ENCODE measurements at regions not wholly inside any gene's neighbourhood (a gene's known extent, or its start where the extent isn't known, plus 50 kb on each side); places are given as distances from the start of the nearest gene placed in this dataset.

DNA sequence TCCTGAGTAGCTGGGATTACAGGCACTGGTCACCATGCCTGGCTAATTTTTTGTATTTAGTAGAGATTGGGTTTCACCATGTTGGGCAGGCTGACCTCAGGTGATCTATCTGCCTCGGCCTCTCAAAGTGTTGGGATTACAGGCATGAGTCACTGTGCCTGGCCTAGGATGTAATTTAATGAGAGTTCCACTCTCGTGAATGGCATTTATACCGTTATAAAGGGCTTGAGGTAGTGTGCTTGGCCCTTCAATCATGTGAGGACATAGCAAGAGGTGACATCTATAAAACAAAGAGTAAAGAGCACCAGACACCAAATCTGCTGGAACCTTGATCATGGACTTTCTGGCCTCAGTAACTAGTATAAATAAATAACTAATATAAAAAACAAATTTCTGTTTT lies 93.5 kb upstream of the PPP1R9A start:
- DNase-seq: no peak

DNA sequence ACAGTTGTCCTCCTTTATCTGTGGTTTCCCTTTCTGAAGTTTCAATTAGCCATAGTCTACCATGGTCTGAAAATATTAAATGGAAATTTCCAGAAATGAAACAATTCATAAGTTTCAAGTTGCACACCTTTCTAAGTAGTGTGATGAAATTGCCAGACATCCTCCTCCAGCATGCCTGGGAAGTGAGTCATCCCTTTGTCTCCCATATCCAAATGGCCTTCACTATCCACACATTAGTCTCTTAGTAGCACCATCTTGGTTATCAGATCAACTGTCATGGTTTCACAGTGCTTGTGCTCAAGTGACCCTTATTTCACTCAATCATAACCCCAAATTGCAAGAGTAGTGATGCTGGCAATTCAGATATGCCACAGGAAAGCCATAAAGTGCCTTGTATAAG lies 83.4 kb upstream of the PPP1R9A start:
- DNase-seq: no peak

DNA sequence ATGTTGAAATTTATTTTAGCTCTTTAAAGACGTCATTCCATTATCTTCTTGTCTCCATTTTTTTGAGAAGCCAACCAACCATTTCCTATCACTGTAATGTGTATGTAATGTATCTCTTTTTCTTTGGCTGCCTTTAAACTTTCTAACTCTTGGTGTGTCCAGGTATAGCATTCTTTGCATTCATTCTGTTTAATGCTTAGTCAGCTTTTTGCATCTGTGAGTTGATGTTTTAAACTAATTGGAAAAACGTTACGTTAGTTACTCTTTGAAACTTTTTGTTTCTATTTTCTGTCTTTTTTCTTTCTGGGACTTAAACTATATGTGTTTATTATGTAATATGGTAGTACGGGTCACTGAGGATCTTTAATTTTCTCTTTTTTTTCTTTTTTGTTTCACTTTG lies 77.4 kb upstream of the PPP1R9A start:
- no peak for DNase-seq

DNA sequence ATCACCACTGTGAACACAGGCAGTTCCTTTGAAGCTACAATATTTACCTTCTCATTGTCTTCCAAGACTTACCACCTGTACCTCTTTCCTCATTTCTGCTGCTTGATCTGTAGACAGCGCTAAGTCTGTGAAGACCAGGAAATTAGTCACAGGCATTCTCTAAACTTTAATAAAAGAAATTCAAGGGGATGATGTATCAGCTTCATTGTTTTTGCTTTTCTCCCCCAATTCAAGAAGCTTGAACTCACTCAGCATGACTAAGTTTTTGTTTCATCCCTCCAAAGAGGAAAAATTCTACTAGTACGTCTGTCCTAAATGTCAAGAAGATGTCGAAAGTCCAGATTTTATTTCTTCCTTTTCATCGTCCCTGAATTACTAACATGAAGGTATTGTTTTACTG lies 75.3 kb upstream of the PPP1R9A start:
- no peak for DNase-seq

DNA sequence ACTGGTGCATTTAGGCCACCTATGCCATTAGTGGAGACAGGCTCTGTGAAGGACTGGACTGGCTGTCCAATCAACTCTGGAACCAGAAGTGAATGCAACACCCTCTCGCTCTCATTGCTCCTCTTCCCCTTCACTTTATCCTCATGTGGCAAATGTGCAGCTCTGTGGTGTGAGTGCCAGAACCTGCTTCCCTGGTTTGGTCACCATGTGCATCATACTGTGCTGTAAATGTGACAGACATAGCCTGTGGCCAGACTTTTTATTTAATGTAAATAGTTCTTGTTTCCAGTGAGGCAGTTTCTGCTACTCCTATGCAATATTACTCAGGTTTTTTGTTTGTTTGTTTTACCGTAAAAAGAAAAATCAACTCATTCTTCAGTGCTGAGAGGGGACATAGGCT lies 73.0 kb upstream of the PPP1R9A start:
- no peak for DNase-seq

DNA sequence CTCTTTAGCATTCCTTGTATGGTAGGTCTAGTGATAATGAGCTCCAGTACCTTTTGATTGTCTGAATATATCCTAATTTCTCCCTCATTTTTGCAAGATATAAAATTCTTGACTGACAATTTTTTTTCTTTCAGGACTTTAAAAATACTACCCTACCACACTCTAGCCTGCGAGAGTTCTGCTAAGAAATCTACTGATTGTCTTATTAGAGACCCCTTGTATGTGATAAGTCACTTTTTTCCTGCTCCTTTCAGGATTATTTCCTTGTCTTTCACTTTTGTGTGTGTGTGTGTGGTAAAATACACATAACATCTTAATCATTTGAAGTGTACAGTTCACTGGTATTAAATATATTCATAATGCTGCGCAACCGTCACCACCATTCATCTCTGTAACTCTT lies 68.7 kb upstream of the PPP1R9A start:
- DNase-seq: no peak

DNA sequence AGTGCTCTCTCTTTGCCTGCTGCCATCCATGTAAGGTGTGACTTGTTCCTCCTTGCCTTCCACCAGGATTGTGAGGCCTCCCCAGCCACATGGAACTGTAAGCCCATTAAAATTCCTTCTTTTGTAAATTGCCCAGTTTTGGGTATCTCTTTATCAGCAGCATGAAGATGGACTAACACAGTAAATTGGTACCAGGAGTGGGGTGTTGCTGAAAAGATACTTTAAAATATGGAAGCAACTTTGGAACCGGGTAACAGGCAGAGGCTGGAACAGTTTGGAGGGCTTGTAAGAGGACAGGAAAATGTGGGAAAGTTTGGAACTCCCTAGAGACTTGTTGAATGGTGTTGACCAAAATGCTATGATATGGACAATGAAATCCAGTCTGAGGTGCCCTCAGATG lies 63.8 kb upstream of the PPP1R9A start:
- DNase-seq: no peak

DNA sequence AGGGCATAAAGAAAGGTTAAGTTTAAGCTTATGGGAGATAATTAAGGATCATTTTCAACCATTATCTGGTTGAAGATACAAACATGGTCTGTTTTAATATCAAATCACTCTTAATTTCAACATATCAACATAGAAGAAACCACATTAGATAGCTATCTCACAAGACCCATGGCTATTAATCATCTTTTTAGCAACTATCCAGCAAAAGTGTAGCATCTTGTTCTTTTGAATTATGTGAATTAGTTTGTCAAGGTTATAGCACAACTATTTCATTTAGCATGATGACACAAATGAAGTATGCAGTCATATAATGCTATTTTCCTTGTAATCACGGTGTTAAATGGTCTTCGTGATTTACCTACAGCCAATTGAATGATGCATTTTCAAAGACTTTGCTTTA lies 58.9 kb upstream of the PPP1R9A start:
- DNase-seq: no peak

DNA sequence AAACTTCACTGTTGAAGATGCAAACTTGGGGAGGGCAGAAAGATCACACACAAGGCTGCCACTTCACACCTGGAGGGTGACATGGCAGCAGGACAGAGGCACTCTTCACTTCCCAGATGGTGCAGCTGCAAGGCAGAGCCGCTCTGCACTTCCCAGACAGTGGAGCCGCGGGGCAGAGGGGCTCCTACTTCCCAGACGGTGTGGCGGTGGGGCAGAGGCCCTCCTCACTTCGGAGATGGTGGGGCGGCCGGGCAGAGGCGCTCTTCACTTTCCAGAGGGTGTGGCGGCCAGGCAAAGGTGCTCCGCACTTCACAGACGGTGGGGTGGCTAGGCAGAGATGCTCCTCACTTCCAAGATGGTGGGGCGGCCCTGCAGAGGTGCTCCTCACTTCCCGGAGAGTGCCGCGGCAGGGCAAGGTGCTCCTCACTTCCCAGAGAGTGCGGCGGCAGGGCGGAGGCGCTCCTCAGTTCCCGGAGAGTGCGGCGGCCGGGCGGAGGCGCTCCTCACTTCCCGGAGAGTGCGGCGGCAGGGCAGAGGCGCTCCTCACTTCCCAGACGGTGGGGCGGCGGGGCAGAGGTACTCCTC lies 58.3 kb upstream of the PPP1R9A start:
- no peak for DNase-seq

DNA sequence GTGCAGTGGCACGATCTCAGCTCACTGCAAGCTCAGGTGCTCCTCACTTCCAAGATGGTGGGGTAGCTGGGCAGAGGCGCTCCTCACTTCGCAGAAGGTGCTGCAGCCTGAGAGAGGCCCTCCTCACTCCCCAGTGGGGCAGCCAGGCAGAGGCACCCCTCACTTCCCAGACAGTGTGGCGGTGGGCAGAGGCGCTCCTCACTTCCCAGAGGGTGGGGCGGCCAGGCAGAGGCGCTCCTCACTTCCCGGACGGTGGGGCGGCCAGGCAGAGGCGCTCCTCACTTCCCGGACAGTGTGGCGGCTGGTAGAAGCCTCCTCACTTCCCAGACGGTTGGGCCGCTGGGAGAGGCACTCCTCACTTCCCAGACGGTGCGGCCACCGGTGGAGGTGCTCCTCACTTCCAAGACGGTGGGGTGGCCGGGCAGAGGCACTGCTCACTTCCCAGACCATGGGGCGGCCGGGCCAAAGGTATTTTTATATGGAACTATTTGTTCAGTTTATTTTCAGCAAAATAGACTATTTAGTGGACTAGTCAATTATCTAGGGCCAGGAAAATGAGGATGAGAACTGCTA lies 57.7 kb upstream of the PPP1R9A start:
- no peak for DNase-seq

DNA sequence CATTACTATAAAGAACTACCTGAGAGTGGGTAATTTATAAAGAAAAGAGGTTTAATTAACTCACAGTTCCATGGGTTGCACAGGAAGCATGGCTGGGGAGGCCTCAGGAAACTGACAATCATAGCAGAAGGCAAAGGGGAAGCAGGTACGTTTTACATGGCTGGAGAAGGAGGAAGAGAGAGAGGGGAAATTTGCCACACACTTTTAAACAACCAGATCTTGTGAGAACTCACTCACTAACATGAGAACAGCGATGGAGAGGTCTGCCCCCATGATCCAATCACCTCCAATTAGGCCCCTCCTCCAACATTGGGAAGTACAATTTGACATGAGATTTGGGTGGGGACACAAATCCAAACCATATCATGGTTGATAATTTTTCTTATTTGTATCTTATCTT lies 51.8 kb upstream of the PPP1R9A start:
- DNase-seq: no peak

DNA sequence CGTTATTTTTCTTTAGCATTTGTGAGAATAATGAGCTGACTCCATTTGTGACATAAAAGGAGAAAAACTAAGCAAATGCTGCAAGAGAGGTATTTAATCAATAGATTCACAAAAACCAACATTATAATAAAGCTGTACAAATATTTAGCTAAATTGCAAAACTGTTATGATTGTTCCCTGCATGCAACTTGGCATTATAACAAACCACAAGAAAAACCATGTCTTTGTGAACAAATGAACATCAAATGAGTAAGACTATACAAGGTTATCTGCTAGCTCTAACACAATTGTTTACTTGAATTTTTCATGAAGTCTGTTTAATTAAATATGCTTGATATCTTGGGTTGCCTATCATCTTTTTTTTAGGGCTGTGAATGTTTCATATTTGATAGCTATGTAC lies 50.8 kb upstream of the PPP1R9A start:
- DNase-seq: no peak

Data from NCI-H345 (cell line).